ENCODE measurements at regions not wholly inside any gene's neighbourhood (a gene's known extent, or its start where the extent isn't known, plus 50 kb on each side); places are given as distances from the start of the nearest gene placed in this dataset.

GRCh38 chr10:128813574-128813973 lies 653.5 kb upstream of the MGMT start:
- Histone ChIP-seq H3K27ac (ENCODE audit: low read depth in 1 of 2, low read length in 2 of 2) (no peak overlapping the region), H3K4me1 (ENCODE audit: control insufficient read depth in 4 of 4, insufficient read depth in 4 of 4, low read length in 3 of 4) (no peaks in the 10 kb centered on the region), H3K4me3 (ENCODE audit: low read depth in 1 of 3, low read length in 3 of 3) (no peak overlapping the region), H3K27me3 (ENCODE audit: control insufficient read depth in 4 of 4, insufficient read depth in 4 of 4, low read length in 3 of 4) (peaks cover 0 to 4% (median 0%) of the 10 kb centered on the region in 4 donors), H3K9ac (ENCODE audit: low read depth in 1 of 2, low read length in 2 of 2) (no peak overlapping the region), H3K9me3 (ENCODE audit: control insufficient read depth in 4 of 4, low read length in 3 of 4) (no peaks in the 10 kb centered on the region), H3K36me3 (ENCODE audit: control insufficient read depth in 4 of 4, insufficient read depth in 3 of 4, low read depth in 1 of 4, low read length in 3 of 4) (no peaks in the 10 kb centered on the region)
- 43% methylated on average over 3 of the region's 3 CpGs for WGBS
- TF ChIP-seq TAF1 (conservative IDR thresholded peaks at IDR 0.05) (no peak), EGR1 (IDR thresholded peaks at IDR 0.05; ENCODE audit: low read depth in 2 of 2) (no peak), YY1 (IDR thresholded peaks at IDR 0.05) (no peak), JUND (IDR thresholded peaks at IDR 0.05) (no peak), FOXA1 (IDR thresholded peaks at IDR 0.05) (no peak), MAX (IDR thresholded peaks at IDR 0.05) (no peak), RAD21 (IDR thresholded peaks at IDR 0.05) (no peak), NR2F2 (IDR thresholded peaks at IDR 0.05) (no peak), FOXA2 (IDR thresholded peaks at IDR 0.05) (no peak), GABPA (IDR thresholded peaks at IDR 0.05 in 1 of 2, conservative IDR thresholded peaks at IDR 0.05 in 1 of 2) (no peak), SP1 (IDR thresholded peaks at IDR 0.05) (no peak), RXRA (IDR thresholded peaks at IDR 0.05) (no peak), HNF4A (conservative IDR thresholded peaks at IDR 0.05) (no peak), REST (IDR thresholded peaks at IDR 0.05) (no peak)
- TF ChIP-seq, protein P1, sequence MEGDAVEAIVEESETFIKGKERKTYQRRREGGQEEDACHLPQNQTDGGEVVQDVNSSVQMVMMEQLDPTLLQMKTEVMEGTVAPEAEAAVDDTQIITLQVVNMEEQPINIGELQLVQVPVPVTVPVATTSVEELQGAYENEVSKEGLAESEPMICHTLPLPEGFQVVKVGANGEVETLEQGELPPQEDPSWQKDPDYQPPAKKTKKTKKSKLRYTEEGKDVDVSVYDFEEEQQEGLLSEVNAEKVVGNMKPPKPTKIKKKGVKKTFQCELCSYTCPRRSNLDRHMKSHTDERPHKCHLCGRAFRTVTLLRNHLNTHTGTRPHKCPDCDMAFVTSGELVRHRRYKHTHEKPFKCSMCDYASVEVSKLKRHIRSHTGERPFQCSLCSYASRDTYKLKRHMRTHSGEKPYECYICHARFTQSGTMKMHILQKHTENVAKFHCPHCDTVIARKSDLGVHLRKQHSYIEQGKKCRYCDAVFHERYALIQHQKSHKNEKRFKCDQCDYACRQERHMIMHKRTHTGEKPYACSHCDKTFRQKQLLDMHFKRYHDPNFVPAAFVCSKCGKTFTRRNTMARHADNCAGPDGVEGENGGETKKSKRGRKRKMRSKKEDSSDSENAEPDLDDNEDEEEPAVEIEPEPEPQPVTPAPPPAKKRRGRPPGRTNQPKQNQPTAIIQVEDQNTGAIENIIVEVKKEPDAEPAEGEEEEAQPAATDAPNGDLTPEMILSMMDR (IDR thresholded peaks at IDR 0.05; ENCODE audit: low read depth, low read length, missing input control): no peak
- TF ChIP-seq, protein P2, sequence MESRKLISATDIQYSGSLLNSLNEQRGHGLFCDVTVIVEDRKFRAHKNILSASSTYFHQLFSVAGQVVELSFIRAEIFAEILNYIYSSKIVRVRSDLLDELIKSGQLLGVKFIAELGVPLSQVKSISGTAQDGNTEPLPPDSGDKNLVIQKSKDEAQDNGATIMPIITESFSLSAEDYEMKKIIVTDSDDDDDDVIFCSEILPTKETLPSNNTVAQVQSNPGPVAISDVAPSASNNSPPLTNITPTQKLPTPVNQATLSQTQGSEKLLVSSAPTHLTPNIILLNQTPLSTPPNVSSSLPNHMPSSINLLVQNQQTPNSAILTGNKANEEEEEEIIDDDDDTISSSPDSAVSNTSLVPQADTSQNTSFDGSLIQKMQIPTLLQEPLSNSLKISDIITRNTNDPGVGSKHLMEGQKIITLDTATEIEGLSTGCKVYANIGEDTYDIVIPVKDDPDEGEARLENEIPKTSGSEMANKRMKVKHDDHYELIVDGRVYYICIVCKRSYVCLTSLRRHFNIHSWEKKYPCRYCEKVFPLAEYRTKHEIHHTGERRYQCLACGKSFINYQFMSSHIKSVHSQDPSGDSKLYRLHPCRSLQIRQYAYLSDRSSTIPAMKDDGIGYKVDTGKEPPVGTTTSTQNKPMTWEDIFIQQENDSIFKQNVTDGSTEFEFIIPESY (IDR thresholded peaks at IDR 0.05): no peak
- DNase-seq (ENCODE audit: low spot score): no peak

DNA sequence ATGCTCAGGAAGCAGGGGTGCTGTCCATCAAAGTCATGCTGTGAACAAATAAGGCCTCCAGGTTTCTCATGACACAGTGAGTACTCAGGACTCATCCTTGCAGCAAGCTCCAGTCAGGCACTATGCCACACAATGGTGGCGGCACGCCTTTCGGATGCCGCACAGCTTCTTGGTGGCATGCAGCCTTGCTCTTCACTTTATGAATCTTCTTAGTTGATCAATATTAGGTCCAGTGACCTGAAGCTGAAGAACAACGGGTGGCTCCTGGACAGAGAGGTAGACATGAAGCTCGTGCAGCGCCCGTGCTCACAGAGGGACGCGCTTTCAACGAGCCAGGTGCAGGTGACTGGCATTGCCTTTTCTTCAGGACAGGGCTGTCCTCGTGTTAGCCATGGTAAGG lies 653.0 kb upstream of the MGMT start:
- Histone ChIP-seq H3K9me3 (ENCODE audit: control insufficient read depth in 4 of 4, low read length in 3 of 4) (no peaks in the 10 kb centered on the region), H3K27me3 (ENCODE audit: control insufficient read depth in 4 of 4, insufficient read depth in 4 of 4, low read length in 3 of 4) (peaks cover 0 to 4% (median 0%) of the 10 kb centered on the region in 4 donors), H3K4me3 (ENCODE audit: low read depth in 1 of 3, low read length in 3 of 3) (no peak overlapping the region), H3K9ac (ENCODE audit: low read depth in 1 of 2, low read length in 2 of 2) (no peak overlapping the region), H3K27ac (ENCODE audit: low read depth in 1 of 2, low read length in 2 of 2) (no peak overlapping the region), H3K4me1 (ENCODE audit: control insufficient read depth in 4 of 4, insufficient read depth in 4 of 4, low read length in 3 of 4) (no peaks in the 10 kb centered on the region), H3K36me3 (ENCODE audit: control insufficient read depth in 4 of 4, insufficient read depth in 3 of 4, low read depth in 1 of 4, low read length in 3 of 4) (no peaks in the 10 kb centered on the region)
- 85% methylated on average over 12 of the region's 12 CpGs for WGBS
- no peak for DNase-seq (ENCODE audit: low spot score)
- TF ChIP-seq SP1 (IDR thresholded peaks at IDR 0.05): no peak
- TF ChIP-seq FOXA1 (IDR thresholded peaks at IDR 0.05): no peak
- no peak for TF ChIP-seq HNF4G (IDR thresholded peaks at IDR 0.05)
- TF ChIP-seq, protein P2 (IDR thresholded peaks at IDR 0.05): no peak
- no peak for TF ChIP-seq MAX (IDR thresholded peaks at IDR 0.05)
- no peak for TF ChIP-seq TAF1 (conservative IDR thresholded peaks at IDR 0.05)
- TF ChIP-seq FOXA2 (IDR thresholded peaks at IDR 0.05): no peak
- no peak for TF ChIP-seq RXRA (IDR thresholded peaks at IDR 0.05)
- TF ChIP-seq GABPA (IDR thresholded peaks at IDR 0.05 in 1 of 2, conservative IDR thresholded peaks at IDR 0.05 in 1 of 2): no peak
- TF ChIP-seq HNF4A (conservative IDR thresholded peaks at IDR 0.05): no peak
- no peak for TF ChIP-seq REST (IDR thresholded peaks at IDR 0.05)
- TF ChIP-seq NR2F2 (IDR thresholded peaks at IDR 0.05): no peak

Measured in liver (tissue), 8 donors.